ENCODE measurements at regions not wholly inside any gene's neighbourhood (a gene's known extent, or its start where the extent isn't known, plus 50 kb on each side); places are given as distances from the start of the nearest gene placed in this dataset.

- no peak for DNase-seq
- TF ChIP-seq CTCF (IDR thresholded peaks at IDR 0.05 in 8 of 11, conservative IDR thresholded peaks at IDR 0.05 in 3 of 11) = no peak
- TF ChIP-seq POLR2A (IDR thresholded peaks at IDR 0.05) = no peak
- no peak for TF ChIP-seq POLR2AphosphoS5 (IDR thresholded peaks at IDR 0.05)
- Histone ChIP-seq H3K27ac (no peak overlapping the region), H3K4me3 (no peak overlapping the region), H3K27me3 (replicated peaks in 1 of 7) (no peaks in the 10 kb centered on the region), H3K9me3 (peaks cover 0 to 5% (median 0%) of the 10 kb centered on the region in 8 donors), H3K4me1 (no peaks in the 10 kb centered on the region), H3K36me3 (no peaks in the 10 kb centered on the region)
- WGBS, 5 donors = 75 to 93% (median 81%) methylated on average over 1 of the region's 1 CpG
- intact Hi-C loops (cut with DNase I; ENCODE audit: low total_unique reads) = no loop called here
Observed at GRCh38 chr5:117692606-117693005, 1118.0 kb upstream of the SEMA6A start.

GRCh38 chr5:117691081-117691870 is 1116.7 kb upstream of the SEMA6A start:
- H3K36me3 ChIP-seq = no peaks in the 10 kb centered on the region
- H3K4me3 ChIP-seq = no peak overlapping the region
- no peak overlapping the region for H3K27ac ChIP-seq
- 76 to 91% (median 86%) methylated on average over 5 of the region's 5 CpGs for WGBS, 5 donors
- DNase-seq = no peak
- TF ChIP-seq POLR2AphosphoS5 (IDR thresholded peaks at IDR 0.05) = no peak
- no peak for TF ChIP-seq POLR2A (IDR thresholded peaks at IDR 0.05)
- TF ChIP-seq CTCF (IDR thresholded peaks at IDR 0.05 in 8 of 11, conservative IDR thresholded peaks at IDR 0.05 in 3 of 11) = no peak
- H3K27me3 ChIP-seq (replicated peaks in 1 of 7) = no peaks in the 10 kb centered on the region
- intact Hi-C loops (cut with DNase I; ENCODE audit: low total_unique reads) = no loop called here
- H3K9me3 ChIP-seq = peaks cover 0 to 5% (median 0%) of the 10 kb centered on the region in 8 donors
- H3K4me1 ChIP-seq = no peaks in the 10 kb centered on the region

GRCh38 chr5:117690612-117691011 is 1116.0 kb upstream of the SEMA6A start:
- no peak for DNase-seq
- H3K27me3 ChIP-seq (replicated peaks in 1 of 7) = no peaks in the 10 kb centered on the region
- intact Hi-C loops (cut with DNase I; ENCODE audit: low total_unique reads) = no loop called here
- H3K4me1 ChIP-seq = no peaks in the 10 kb centered on the region
- 68 to 82% (median 76%) methylated on average over 4 of the region's 4 CpGs for WGBS, 5 donors
- TF ChIP-seq CTCF (IDR thresholded peaks at IDR 0.05 in 8 of 11, conservative IDR thresholded peaks at IDR 0.05 in 3 of 11) (no peak), POLR2A (IDR thresholded peaks at IDR 0.05) (no peak), POLR2AphosphoS5 (IDR thresholded peaks at IDR 0.05) (no peak)
- no peak overlapping the region for H3K4me3 ChIP-seq
- peaks cover 0 to 5% (median 0%) of the 10 kb centered on the region in 8 donors for H3K9me3 ChIP-seq
- no peak overlapping the region for H3K27ac ChIP-seq
- H3K36me3 ChIP-seq = no peaks in the 10 kb centered on the region

GRCh38 chr5:117686926-117687325 is 1112.3 kb upstream of the SEMA6A start:
- Histone ChIP-seq H3K4me3 (no peak overlapping the region), H3K27me3 (replicated peaks in 1 of 7) (no peaks in the 10 kb centered on the region), H3K27ac (no peak overlapping the region), H3K4me1 (no peaks in the 10 kb centered on the region), H3K36me3 (no peaks in the 10 kb centered on the region), H3K9me3 (peaks cover 0 to 5% (median 0%) of the 10 kb centered on the region in 8 donors)
- 77 to 95% (median 89%) methylated on average over 3 of the region's 3 CpGs for WGBS, 5 donors
- no peak for TF ChIP-seq POLR2AphosphoS5 (IDR thresholded peaks at IDR 0.05)
- no peak for TF ChIP-seq CTCF (IDR thresholded peaks at IDR 0.05 in 8 of 11, conservative IDR thresholded peaks at IDR 0.05 in 3 of 11)
- no peak for TF ChIP-seq POLR2A (IDR thresholded peaks at IDR 0.05)
- intact Hi-C loops (cut with DNase I; ENCODE audit: low total_unique reads) = no loop called here
- DNase-seq = no peak

Measured in spleen (tissue), 11 donors.